HEK293 (cell line): ENCODE measurements at regions not wholly inside any gene's neighbourhood (a gene's known extent, or its start where the extent isn't known, plus 50 kb on each side); places are given as distances from the start of the nearest gene placed in this dataset.
"Not testable (repeated sequence)": the region's sequence is repeated elsewhere in the genome, so short reads cannot be mapped to it uniquely, and the experiment has no call there.

Source experiments
- CTCF ChIA-PET: fragments of 350-600 bp; formaldehyde crosslinking; extraction: SDS; loops from one replicate; lab custom pipeline; 2021; ENCODE audit warnings: antibody characterized with exemption; lab: Yijun Ruan, JAX
- POLR2A ChIA-PET: fragments of 300-600 bp; formaldehyde crosslinking; extraction: SDS; loops from one replicate; lab custom pipeline; 2020; ENCODE audit warnings: antibody characterized with exemption, inconsistent platforms; lab: Yijun Ruan, JAX
- H3K27ac ChIP-seq: fragments of 200-500 bp; sonication (Bioruptor generic); 2 replicates; pipeline ENCODE4 v1.5.1; 2014; ENCODE audit warnings: low read depth, low read length, control low read depth, inconsistent platforms; ENCODE audit errors: extremely low read depth
- H3K36me3 ChIP-seq, 2 experiments: fragments of 200-500 bp in 1 of 2; sonication (Bioruptor generic) in 1 of 2; 1 replicate in 1 of 2; 2 replicates in 1 of 2; pipeline ENCODE4 v1.5.1; 2014 to 2017; ENCODE audit warnings: inconsistent platforms in 2 of 2, low read length in 2 of 2; ENCODE audit not compliant: control insufficient read depth in 2 of 2, insufficient read depth in 1 of 2
- H3K4me1 ChIP-seq: fragments of 200-500 bp; sonication (Bioruptor generic); 2 replicates; pipeline ENCODE4 v1.5.1; 2014; ENCODE audit warnings: mild to moderate bottlenecking, low read length, inconsistent platforms; ENCODE audit not compliant: control insufficient read depth, insufficient read depth
- H3K4me3 ChIP-seq: 2 replicates; pipeline ENCODE4 v1.5.1; 2011; ENCODE audit warnings: low read depth, mild to moderate bottlenecking, control low read depth, low read length, moderate library complexity
- H3K9me3 ChIP-seq: fragments of 200-500 bp; sonication (Bioruptor generic); 2 replicates; pipeline ENCODE4 v1.5.1; 2014; ENCODE audit warnings: low read depth, low read length, inconsistent platforms; ENCODE audit not compliant: control insufficient read depth, insufficient read depth
- GFI1B ChIP-seq: fragments of 450-650 bp; formaldehyde crosslinking; IDR thresholded peaks from 2 replicates; pipeline ENCODE4 v1.5.1; 2016; ENCODE audit warnings: missing biosample characterization, missing genetic modification characterization
- KLF7 ChIP-seq: fragments of 450-650 bp; formaldehyde crosslinking; IDR thresholded peaks from 2 replicates; pipeline ENCODE4 v1.5.1; 2016; ENCODE audit warnings: missing biosample characterization, missing genetic modification characterization, borderline replicate concordance
- ZBTB17 ChIP-seq: fragments of 450-650 bp; formaldehyde crosslinking; IDR thresholded peaks from 2 replicates; pipeline ENCODE4 v1.5.1; 2016; ENCODE audit warnings: missing biosample characterization, missing genetic modification characterization
- ZBTB8A ChIP-seq: fragments of 450-650 bp; formaldehyde crosslinking; IDR thresholded peaks from 2 replicates; pipeline ENCODE4 v1.5.1; 2016; ENCODE audit warnings: missing biosample characterization, missing genetic modification characterization
- ZFP69B ChIP-seq: fragments of 450-650 bp; formaldehyde crosslinking; IDR thresholded peaks from 2 replicates; pipeline ENCODE4 v1.5.1; 2016; ENCODE audit warnings: missing biosample characterization, missing genetic modification characterization
- ZNF112 ChIP-seq: fragments of 450-650 bp; formaldehyde crosslinking; IDR thresholded peaks from 2 replicates; pipeline ENCODE4 v1.5.0; 2017; ENCODE audit warnings: missing biosample characterization, missing genetic modification characterization
- ZNF2 ChIP-seq: fragments of 450-650 bp; formaldehyde crosslinking; IDR thresholded peaks from 2 replicates; pipeline ENCODE4 v1.5.1; 2016; ENCODE audit warnings: missing biosample characterization, missing genetic modification characterization
- ZNF48 ChIP-seq: fragments of 450-650 bp; formaldehyde crosslinking; IDR thresholded peaks from 2 replicates; pipeline ENCODE4 v1.5.1; 2016; ENCODE audit warnings: missing biosample characterization, missing genetic modification characterization
- ZNF600 ChIP-seq: fragments of 450-650 bp; formaldehyde crosslinking; IDR thresholded peaks from 2 replicates; pipeline ENCODE4 v1.5.1; 2016; ENCODE audit warnings: missing biosample characterization, missing genetic modification characterization
- ZNF626 ChIP-seq: fragments of 450-650 bp; sonication (Bioruptor Pico); formaldehyde crosslinking; IDR thresholded peaks from 2 replicates; pipeline ENCODE4 v1.5.1; 2018; ENCODE audit warnings: missing biosample characterization, missing genetic modification characterization, inconsistent platforms
- ZNF658 ChIP-seq: fragments of 450-650 bp; formaldehyde crosslinking; IDR thresholded peaks from 2 replicates; pipeline ENCODE4; 2016; ENCODE audit warnings: missing biosample characterization, missing genetic modification characterization
- ZNF768 ChIP-seq: fragments of 450-650 bp; formaldehyde crosslinking; IDR thresholded peaks from 2 replicates; pipeline ENCODE4 v1.5.1; 2018; ENCODE audit warnings: missing biosample characterization, mild to moderate bottlenecking, missing genetic modification characterization
- ZSCAN23 ChIP-seq: fragments of 450-650 bp; formaldehyde crosslinking; IDR thresholded peaks from 2 replicates; pipeline ENCODE4 v1.5.1; 2016; ENCODE audit warnings: missing biosample characterization, missing genetic modification characterization
- TF ChIP-seq, protein P1 (sequence below): fragments of 450-650 bp; formaldehyde crosslinking; IDR thresholded peaks from 2 replicates; pipeline ENCODE4 v1.5.1; 2017; ENCODE audit warnings: missing biosample characterization, missing genetic modification characterization
- TF ChIP-seq, protein P2 (sequence below): fragments of 450-650 bp; formaldehyde crosslinking; IDR thresholded peaks from 2 replicates; pipeline ENCODE4 v1.5.1; 2016; ENCODE audit warnings: missing biosample characterization, missing genetic modification characterization
- TF ChIP-seq, protein P3 (sequence below): fragments of 450-650 bp; formaldehyde crosslinking; IDR thresholded peaks from 2 replicates; pipeline ENCODE4 v1.5.1; 2017; ENCODE audit warnings: missing biosample characterization, missing genetic modification characterization
- TF ChIP-seq, protein P4 (sequence below): fragments of 450-650 bp; formaldehyde crosslinking; IDR thresholded peaks from 2 replicates; pipeline ENCODE4 v1.5.1; 2016; ENCODE audit warnings: missing biosample characterization, missing genetic modification characterization, borderline replicate concordance
- TF ChIP-seq, protein P5 (sequence below): fragments of 450-650 bp; formaldehyde crosslinking; IDR thresholded peaks from 2 replicates; pipeline ENCODE4 v1.5.1; 2016; ENCODE audit warnings: missing biosample characterization, missing genetic modification characterization

DNA sequence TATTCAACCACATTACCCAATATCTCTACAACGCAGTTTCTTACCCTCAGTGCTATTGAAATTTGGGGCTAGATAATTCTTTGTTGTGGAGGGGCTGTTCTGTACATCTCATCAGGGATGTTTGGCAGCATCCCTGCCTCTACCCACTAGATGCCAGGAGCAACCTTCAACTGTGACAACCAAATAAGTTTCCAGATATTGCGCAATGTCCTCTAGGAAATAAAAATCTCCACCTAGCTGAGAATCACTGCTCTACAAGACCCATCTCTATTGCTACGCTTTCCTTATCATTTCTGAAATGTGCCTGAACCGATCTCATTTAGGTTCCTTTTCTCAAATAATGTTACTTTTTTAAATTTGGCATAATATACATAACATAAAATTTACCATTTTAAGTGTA is 155.2 kb upstream of the G2E3 start:
- CTCF ChIA-PET = no interaction called here
- Histone ChIP-seq H3K4me1 (no peaks in the 10 kb centered on the region), H3K4me3 (no peak overlapping the region), H3K9me3 (no peaks in the 10 kb centered on the region), H3K36me3 (no peaks in the 10 kb centered on the region), H3K27ac (no peak overlapping the region)
- POLR2A ChIA-PET = no interaction called here
- TF ChIP-seq ZNF600 (tag by site-specific recombination) = no peak
- TF ChIP-seq, protein P1, sequence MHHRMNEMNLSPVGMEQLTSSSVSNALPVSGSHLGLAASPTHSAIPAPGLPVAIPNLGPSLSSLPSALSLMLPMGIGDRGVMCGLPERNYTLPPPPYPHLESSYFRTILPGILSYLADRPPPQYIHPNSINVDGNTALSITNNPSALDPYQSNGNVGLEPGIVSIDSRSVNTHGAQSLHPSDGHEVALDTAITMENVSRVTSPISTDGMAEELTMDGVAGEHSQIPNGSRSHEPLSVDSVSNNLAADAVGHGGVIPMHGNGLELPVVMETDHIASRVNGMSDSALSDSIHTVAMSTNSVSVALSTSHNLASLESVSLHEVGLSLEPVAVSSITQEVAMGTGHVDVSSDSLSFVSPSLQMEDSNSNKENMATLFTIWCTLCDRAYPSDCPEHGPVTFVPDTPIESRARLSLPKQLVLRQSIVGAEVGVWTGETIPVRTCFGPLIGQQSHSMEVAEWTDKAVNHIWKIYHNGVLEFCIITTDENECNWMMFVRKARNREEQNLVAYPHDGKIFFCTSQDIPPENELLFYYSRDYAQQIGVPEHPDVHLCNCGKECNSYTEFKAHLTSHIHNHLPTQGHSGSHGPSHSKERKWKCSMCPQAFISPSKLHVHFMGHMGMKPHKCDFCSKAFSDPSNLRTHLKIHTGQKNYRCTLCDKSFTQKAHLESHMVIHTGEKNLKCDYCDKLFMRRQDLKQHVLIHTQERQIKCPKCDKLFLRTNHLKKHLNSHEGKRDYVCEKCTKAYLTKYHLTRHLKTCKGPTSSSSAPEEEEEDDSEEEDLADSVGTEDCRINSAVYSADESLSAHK = no peak
- TF ChIP-seq, protein P2, sequence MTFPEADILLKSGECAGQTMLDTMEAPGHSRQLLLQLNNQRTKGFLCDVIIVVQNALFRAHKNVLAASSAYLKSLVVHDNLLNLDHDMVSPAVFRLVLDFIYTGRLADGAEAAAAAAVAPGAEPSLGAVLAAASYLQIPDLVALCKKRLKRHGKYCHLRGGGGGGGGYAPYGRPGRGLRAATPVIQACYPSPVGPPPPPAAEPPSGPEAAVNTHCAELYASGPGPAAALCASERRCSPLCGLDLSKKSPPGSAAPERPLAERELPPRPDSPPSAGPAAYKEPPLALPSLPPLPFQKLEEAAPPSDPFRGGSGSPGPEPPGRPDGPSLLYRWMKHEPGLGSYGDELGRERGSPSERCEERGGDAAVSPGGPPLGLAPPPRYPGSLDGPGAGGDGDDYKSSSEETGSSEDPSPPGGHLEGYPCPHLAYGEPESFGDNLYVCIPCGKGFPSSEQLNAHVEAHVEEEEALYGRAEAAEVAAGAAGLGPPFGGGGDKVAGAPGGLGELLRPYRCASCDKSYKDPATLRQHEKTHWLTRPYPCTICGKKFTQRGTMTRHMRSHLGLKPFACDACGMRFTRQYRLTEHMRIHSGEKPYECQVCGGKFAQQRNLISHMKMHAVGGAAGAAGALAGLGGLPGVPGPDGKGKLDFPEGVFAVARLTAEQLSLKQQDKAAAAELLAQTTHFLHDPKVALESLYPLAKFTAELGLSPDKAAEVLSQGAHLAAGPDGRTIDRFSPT = no peak

DNA sequence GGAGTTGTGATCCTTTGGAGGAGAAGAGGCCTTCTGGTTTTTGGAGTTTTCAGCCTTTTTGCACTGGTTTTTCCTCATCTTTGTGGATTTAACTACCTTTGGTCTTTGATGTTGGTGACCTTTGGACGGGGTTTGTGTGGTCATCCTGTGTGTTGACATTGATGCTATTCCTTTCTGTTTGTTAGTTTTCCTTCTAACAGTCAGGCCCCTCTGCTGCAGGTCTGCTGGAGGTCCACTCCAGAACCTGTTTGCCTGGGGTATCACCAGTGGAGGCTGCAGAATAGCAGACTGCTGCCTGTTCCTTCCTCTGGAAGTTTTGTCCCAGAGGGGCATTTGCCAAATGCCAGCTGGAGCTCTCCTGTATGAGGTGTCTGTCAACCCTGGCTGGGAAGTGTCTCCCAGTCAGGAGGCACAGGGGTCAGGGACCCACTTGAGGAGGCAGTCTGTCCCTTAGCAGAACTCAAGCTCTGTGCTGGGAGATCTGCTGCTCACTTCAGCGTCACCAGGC is 149.4 kb upstream of the G2E3 start:
- H3K4me3 ChIP-seq, POLR2A ChIA-PET: not testable (repeated sequence)
- CTCF ChIA-PET = interaction anchor here (0.7 kb wide), 1 partner anchor 28 kb away, joined by 3 read pairs; no protein-coding TSS in a partner anchor

DNA sequence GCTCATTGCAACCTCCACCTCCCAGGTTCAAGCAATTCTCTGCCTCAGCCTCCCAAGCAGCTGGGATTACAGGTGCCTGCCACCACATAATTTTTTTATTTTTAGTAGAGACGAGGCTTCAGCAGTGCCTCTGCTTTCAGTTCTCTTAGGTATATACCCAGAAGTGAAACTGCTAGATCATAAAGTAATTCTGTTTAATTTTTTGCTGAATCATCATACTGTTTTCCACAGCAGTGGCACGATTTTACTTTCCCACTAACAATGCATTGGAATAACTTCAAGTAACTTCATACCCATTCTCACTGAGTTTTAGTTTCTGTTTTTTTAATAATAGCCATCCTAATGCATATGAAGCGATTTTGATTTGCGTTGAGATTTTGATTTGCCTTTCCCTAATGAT is 148.0 kb upstream of the G2E3 start:
- ChIA-PET CTCF (no interaction called here), POLR2A (interaction anchor here (0.6 kb wide), 1 partner anchor 18 kb away, joined by 7 read pairs; no protein-coding TSS in a partner anchor)
- no peak overlapping the region for H3K4me3 ChIP-seq
- H3K4me1 ChIP-seq = no peaks in the 10 kb centered on the region
- no peak overlapping the region for H3K27ac ChIP-seq
- H3K36me3 ChIP-seq = peaks cover 0 to 4% of the 10 kb centered on the region in 2 experiments; a peak in 1 of 3 replicates
- TF ChIP-seq ZNF768 (tag by site-specific recombination) (no peak), ZFP69B (tag by site-specific recombination) (no peak), ZNF658 (tag by site-specific recombination) (no peak), ZNF2 (tag by site-specific recombination) (no peak), ZSCAN23 (no peak), KLF7 (tag by site-specific recombination) (no peak), ZBTB17 (tag by site-specific recombination) (no peak), ZBTB8A (tag by site-specific recombination) (no peak), ZNF626 (tag by site-specific recombination) (no peak), ZNF112 (tag by site-specific recombination) (no peak), ZNF48 (tag by site-specific recombination) (no peak), GFI1B (tag by site-specific recombination) (no peak)
- TF ChIP-seq, protein P3, sequence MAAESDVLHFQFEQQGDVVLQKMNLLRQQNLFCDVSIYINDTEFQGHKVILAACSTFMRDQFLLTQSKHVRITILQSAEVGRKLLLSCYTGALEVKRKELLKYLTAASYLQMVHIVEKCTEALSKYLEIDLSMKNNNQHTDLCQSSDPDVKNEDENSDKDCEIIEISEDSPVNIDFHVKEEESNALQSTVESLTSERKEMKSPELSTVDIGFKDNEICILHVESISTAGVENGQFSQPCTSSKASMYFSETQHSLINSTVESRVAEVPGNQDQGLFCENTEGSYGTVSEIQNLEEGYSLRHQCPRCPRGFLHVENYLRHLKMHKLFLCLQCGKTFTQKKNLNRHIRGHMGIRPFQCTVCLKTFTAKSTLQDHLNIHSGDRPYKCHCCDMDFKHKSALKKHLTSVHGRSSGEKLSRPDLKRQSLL (tag by site-specific recombination) = no peak
- TF ChIP-seq, protein P4, sequence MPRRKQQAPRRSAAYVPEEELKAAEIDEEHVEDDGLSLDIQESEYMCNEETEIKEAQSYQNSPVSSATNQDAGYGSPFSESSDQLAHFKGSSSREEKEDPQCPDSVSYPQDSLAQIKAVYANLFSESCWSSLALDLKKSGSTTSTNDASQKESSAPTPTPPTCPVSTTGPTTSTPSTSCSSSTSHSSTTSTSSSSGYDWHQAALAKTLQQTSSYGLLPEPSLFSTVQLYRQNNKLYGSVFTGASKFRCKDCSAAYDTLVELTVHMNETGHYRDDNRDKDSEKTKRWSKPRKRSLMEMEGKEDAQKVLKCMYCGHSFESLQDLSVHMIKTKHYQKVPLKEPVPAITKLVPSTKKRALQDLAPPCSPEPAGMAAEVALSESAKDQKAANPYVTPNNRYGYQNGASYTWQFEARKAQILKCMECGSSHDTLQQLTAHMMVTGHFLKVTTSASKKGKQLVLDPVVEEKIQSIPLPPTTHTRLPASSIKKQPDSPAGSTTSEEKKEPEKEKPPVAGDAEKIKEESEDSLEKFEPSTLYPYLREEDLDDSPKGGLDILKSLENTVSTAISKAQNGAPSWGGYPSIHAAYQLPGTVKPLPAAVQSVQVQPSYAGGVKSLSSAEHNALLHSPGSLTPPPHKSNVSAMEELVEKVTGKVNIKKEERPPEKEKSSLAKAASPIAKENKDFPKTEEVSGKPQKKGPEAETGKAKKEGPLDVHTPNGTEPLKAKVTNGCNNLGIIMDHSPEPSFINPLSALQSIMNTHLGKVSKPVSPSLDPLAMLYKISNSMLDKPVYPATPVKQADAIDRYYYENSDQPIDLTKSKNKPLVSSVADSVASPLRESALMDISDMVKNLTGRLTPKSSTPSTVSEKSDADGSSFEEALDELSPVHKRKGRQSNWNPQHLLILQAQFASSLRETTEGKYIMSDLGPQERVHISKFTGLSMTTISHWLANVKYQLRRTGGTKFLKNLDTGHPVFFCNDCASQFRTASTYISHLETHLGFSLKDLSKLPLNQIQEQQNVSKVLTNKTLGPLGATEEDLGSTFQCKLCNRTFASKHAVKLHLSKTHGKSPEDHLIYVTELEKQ (tag by site-specific recombination) = no peak
- TF ChIP-seq, protein P5, sequence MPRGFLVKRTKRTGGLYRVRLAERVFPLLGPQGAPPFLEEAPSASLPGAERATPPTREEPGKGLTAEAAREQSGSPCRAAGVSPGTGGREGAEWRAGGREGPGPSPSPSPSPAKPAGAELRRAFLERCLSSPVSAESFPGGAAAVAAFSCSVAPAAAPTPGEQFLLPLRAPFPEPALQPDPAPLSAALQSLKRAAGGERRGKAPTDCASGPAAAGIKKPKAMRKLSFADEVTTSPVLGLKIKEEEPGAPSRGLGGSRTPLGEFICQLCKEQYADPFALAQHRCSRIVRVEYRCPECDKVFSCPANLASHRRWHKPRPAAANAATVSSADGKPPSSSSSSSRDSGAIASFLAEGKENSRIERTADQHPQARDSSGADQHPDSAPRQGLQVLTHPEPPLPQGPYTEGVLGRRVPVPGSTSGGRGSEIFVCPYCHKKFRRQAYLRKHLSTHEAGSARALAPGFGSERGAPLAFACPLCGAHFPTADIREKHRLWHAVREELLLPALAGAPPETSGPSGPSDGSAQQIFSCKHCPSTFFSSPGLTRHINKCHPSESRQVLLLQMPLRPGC (tag by site-specific recombination) = no peak
- TF ChIP-seq, all 188 proteins: peak for 0
- H3K9me3 ChIP-seq = no peaks in the 10 kb centered on the region

More for the DNA sequence above, 149.4 kb upstream of the G2E3 start:
- H3K27ac ChIP-seq, H3K9me3 ChIP-seq, H3K4me1 ChIP-seq, H3K36me3 ChIP-seq: not testable (repeated sequence)

DNA sequence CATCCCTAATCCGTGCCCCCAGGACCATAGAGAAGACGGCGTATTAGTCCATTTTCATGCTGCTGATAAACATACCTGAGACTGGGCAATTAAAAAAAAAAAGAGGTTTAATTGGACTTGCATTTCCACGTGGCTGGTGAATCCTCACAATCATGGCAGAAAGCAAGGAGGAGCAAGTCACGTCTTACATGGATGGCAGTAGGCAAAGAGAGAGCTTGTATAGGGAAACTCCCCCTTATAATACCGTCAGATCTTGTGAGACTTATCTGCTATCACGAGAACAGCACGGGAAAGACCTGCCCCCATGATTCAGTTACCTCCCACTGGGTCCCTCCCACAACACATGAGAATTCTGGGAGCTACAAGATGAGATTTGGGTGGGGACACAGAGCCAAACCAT is 145.8 kb upstream of the G2E3 start:
- H3K27ac ChIP-seq, H3K36me3 ChIP-seq, CTCF ChIA-PET, H3K4me1 ChIP-seq, H3K9me3 ChIP-seq, POLR2A ChIA-PET, H3K4me3 ChIP-seq: not testable (repeated sequence)
